Hepatic stellate cell (primary cell): ENCODE measurements at regions not wholly inside any gene's neighbourhood (a gene's known extent, or its start where the extent isn't known, plus 50 kb on each side); places are given as distances from the start of the nearest gene placed in this dataset.
"Not testable (repeated sequence)": the region's sequence is repeated elsewhere in the genome, so short reads cannot be mapped to it uniquely, and the experiment has no call there.

ENCODE experiments used
- DNase-seq: peaks from one replicate; pipeline ENCODE4 v3.0.0; 2011; ENCODE audit warnings: low spot score

GRCh38 chr13:89977203-89977602, 1370.3 kb upstream of the MIR17HG start:
- DNase-seq, result no peak

GRCh38 chr13:89980896-89981295, 1366.6 kb upstream of the MIR17HG start:
- no peak for DNase-seq

DNA sequence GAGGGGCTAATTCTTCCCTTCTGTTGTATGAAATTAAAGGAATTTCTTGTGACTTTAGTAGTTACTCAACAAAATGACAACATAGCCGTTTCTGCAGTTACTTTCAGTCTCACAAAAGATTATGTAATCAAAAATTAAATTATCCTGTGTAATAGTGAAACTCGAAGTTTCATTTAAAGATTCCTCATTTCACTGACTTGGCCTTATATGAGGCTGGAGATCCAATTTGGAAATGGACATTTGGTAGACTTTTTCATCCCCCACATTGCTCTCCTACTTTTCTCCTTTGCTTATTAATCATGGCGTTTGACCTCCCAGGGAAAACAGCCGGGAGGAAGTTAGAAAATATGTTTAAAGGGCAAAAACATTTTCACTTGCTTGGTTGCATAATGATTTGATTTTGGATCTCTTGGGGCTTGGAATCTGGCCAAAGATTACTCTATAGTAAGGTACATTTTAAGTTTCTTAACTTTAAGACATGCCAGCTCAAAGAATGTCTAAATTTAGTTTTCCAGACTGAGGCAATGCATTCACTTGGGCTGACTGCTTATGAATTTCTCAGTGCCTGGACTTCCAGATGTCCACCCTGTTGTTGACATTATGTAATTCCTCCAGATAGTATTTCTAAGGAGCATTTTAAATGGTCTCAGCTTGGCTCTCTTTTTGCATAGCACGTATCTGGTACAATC, 1364.9 kb upstream of the MIR17HG start:
- no peak for DNase-seq

DNA sequence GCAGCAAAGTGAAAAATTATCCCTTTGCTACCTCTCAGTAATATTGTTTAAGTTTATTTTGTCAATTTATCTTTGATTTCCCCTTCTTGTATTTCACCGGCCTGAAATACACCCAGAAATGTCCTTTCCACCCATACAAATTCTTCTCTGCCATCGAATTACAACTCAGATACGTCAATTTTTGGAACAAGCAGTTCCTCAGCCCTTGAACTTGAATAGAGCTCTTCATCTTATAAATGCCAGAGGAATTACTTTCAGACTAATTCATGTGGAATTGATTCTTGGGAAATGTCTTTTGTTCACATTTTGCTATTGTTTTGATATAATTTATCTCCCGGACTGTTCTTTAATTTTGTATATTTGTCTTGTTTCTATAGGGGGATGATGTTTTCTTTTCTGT, 1359.3 kb upstream of the MIR17HG start:
- DNase-seq, result no peak

DNA sequence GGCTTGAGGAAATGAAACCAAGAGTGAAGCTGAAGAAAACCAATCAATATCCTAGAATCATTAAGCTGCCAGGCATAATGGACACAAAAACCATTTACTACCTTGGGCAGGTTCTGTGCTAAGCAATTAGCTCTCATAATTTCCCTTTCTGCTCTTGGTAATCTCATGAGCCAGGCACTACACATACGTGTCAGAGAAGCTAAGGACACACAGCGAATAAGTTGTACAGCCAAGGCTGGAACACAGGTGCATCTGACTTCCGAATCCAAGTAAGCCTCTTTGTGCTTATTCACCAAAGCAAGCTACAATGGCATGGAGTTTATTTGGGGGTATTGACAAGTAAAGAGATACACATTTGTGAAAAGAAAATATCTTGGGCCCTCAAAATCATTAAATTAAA, 1343.9 kb upstream of the MIR17HG start:
- DNase-seq, result no peak

DNA sequence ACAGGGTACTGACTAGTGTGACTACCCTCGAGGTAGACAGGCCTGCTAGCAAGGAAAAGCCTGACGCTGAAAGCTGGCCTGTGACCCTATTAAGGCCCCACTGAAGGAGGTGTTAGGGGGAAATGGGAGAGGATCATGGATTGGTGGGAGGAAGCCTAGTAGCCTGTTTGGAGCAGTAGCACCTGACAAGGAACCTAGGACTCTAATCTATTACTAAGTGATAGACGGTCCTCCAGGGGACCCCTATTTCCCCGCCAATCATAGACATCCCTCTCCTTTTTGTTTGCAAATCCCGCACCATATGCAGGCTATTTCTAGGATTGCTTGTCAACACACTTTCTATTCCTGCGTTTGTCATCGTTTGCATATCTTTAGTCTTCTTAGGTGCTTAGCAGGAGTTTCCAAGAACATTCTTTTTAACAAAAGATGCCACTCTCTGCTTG, 1338.8 kb upstream of the MIR17HG start:
- DNase-seq, result no peak

DNA sequence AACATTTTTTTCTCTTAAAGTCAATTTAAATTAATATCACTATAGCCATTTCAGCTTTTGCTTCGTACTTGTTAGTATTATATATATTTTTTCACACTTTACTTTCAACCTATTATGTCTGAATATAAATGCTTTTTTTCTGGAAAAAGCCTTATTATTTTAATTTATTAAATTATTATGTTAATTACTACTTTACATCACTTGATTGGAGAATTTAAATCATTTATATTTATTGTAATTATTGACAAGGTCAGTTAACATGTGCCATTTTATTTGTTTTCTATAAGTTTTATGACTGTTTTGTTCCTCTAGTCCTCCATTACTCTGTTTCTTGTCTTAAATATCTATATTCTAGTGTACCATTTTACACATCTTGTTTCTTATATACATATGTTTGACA, 1333.4 kb upstream of the MIR17HG start:
- no peak for DNase-seq

DNA sequence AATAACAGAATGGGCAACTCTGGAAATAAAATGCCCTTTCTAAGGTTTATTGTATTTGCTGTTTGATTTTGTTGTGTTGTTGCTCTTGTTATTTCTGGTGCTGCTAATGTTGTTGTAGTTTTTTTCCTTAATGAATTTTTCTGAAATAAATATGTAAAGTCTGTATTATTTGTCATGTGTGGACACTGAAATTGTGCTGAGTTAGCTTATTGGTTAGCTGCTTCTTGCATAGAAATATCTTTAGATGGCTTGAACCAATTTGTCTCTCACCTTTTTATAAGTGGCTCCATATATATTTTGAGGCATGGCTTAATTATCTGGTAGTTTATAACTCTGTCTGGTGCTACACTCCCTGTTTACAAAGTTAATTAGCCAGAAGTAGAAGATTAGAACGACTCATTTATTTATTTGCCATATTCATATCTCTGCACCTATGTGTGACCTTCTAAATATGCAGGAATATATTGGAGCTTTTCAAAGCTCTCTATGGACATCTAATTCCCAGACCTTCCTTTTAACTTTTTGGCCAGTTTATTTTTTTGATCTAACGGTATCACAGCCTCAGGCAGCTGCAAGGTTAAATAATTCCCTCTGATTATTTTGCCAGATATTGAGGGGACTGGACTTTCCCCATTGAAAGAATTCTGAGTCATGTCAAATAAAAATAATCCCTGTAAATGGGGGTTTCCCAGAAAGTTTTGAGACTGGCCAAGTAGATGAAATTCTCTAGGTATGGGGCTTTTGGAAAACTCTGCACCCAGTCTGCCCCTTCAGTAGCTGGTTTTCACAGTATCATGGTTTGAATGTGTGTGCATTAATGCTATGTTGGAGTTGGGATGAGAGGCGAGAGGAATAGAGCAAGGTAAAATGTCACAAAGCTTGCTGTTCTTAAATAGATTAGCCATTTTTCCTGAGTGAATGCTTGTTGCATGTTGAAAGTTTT, 1331.7 kb upstream of the MIR17HG start:
- no peak for DNase-seq

DNA sequence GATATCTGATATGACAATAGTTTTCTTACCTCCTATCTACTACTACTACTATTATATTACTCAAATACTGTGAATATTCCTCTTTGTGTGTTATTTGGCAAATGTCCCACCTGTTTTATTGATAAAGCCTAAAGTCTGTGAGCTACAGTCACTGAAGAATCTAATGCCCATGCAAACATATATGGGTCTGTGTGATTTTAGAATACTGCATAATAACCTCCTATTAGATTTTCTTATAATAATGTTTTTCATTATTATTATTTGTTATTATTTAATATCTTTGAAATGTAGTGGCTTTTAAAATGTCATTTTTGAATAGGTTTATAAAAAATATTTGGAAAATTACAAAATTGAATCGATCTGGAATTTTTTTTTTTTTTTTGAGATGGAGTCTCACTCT, 1330.8 kb upstream of the MIR17HG start:
- no peak for DNase-seq

- DNase-seq, result no peak
Observed at GRCh38 chr13:90020536-90021070, 1326.9 kb upstream of the MIR17HG start.

DNA sequence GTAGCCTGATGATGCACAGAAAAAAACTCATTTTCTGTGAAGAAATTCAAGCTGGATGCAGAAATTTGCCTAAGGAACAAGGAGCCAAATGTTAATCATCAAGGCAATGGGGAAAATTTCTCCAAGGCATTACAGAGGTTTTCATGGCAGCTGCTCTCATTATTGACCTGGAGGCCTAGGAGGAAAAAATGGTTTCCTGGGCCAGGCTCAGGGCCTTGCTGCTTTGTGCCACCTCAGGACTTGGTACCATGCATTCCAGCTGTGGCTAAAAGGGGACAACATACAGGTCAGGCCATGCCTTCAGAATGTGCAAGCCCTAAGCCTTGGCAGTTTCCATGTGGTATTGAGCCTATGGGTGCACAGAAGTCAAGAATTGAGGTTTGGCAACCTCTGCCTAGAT, 1320.1 kb upstream of the MIR17HG start:
- no peak for DNase-seq

DNA sequence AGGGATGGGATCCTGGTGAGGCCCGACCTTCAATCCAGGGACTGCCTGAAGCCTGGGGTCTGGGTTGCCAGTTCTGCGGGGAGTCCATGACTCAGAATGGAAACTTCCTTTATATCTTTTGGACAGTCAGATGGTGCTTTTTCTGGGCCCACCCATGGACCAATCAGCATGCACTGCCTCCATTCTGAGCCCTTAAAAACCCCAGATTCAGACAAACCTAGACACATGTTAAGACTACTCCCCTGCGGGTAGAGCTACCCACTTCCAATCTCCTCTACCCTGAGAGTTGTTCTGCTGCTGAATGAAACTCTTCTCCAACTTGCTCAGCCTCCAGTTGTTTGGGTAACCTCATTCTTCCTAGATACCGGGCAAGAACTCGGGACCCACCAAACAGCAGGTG, 1315.2 kb upstream of the MIR17HG start:
- no peak for DNase-seq

DNA sequence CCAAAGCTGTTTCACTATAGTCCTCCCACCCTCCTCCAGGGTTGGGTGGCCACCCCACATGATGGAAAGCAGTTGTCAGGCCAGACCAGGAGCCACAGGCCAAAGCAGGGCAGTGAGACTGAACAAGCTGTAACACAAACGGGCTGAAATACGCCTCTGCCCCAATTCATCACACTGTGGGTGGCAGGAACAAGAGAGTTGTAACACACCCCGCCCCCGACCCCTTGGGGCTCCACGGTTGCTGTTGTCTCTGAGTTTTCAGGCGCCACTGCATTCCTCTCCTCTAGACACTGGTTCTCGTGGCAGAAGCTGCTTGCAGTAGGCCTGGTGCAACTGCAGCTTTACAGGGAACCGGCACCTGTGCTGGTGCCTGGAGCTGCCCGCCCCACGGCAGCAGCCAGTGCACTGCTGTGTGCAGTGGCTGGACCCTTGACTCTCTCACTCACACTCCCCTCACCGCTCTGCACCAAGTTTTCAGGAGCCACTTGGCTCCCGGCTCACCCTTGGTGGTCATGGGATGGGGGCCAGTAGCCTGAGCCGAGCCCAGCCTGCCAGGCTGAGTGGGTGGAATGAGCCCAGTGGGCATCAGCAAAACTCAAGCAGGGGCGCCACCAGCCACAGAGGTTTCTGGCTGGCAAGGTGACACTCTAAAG, 1314.5 kb upstream of the MIR17HG start:
- DNase-seq, result no peak

DNA sequence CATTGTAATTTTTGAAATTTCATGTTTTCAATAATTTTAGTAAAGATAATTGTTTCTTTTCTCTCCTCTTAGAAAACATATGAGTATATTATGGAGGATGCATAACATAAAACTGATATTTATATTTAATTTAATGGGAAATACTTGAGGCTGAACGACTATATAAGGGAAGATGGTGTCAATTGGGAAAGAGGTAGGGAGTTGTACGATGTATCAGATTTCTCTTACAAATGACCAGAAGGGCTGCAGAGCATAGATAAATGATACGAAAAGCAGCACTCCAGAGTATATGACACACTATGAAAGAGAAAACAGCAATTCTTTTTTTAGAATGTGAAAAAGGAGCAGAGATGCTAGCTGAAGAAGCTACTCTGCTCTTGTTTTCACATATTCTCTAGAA, 1308.0 kb upstream of the MIR17HG start:
- no peak for DNase-seq

DNA sequence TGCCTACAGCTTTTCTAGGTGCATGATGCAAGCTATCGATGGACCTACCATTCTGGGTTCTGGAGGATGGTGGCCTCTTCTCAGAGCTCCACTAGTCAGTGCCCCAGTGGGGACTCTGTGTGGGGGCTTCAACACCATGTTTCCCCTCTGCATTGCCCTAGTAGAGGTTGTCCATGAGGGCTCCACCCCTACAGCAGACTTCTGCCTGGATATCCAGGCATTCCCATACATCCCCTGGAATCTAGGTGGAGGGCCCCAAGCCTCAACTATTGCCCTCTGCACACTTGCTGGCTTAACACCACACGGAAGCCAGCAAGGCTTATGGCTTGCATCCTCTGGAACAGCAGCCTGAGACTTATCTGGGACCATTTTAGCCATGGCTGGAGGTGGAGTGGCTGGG, 1299.9 kb upstream of the MIR17HG start:
- DNase-seq, result no peak

- DNase-seq, result no peak
Observed at GRCh38 chr13:90049989-90050671, 1297.4 kb upstream of the MIR17HG start.

GRCh38 chr13:90055121-90055520, 1292.4 kb upstream of the MIR17HG start:
- DNase-seq, result no peak

DNA sequence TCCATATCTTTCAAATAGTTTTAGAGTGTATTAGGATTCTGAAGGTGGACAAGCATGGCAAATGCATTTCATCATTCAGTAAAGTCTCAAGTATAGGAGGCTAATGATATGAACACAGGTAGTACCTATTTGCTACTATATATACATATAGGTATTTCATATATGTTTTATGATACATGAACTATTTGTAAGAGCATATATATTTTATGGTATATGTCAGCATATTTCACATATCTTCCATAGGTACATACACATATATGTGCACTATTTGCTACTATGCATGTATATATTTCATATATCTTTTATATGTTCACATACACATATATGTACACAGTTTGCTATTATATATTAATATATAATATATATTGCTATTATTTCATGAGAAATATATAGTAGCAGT, 1291.7 kb upstream of the MIR17HG start:
- DNase-seq, result no peak

- not testable (repeated sequence) for DNase-seq
Observed at GRCh38 chr13:90064226-90064625, 1283.3 kb upstream of the MIR17HG start.

DNA sequence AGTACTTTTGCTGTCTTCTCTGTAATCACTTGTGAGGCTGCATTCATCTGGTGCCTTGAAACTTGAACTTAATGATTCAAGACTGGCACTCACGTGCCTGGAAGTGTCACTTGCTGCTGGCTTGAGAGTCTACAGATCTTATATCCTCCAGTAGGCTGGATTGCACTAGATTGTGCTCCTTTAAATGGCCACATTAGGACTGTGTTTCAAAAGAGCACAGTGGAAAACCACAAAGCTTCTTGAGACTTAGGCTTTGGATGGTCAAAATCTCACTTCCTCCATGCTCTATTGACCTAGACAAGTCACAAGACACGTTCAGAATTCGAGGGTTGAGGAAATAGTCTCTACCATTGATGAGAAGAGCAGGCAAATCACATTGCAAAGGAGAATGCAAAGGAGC, 1278.8 kb upstream of the MIR17HG start:
- no peak for DNase-seq

GRCh38 chr13:90070362-90070761, 1277.1 kb upstream of the MIR17HG start:
- no peak for DNase-seq
